ENCODE measurements at regions not wholly inside any gene's neighbourhood (a gene's known extent, or its start where the extent isn't known, plus 50 kb on each side); places are given as distances from the start of the nearest gene placed in this dataset.

DNA sequence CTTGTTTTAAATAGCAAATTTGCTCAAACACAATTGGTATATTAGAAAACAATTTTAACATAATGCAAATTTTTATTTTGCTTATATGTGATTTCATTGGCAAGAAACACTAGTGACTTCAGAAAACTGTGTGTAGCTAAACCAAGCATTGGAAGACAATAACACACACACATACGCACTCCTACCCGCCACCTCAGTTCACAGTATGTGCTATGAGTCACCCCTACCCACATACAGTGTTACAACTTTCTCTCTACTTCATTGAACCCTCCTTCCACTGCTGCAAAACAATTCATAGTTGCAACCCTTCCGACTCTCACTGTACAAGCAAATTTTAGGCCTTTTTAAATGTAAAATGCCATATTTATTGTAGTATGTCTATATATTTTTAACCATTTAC, 119.9 kb upstream of the THSD7A start (continued):
- TF ChIP-seq, protein P1, sequence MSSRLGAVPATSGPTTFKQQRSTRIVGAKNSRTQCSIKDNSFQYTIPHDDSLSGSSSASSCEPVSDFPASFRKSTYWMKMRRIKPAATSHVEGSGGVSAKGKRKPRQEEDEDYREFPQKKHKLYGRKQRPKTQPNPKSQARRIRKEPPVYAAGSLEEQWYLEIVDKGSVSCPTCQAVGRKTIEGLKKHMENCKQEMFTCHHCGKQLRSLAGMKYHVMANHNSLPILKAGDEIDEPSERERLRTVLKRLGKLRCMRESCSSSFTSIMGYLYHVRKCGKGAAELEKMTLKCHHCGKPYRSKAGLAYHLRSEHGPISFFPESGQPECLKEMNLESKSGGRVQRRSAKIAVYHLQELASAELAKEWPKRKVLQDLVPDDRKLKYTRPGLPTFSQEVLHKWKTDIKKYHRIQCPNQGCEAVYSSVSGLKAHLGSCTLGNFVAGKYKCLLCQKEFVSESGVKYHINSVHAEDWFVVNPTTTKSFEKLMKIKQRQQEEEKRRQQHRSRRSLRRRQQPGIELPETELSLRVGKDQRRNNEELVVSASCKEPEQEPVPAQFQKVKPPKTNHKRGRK (CRISPR knock-in tag; IDR thresholded peaks at IDR 0.05): no peak

DNA sequence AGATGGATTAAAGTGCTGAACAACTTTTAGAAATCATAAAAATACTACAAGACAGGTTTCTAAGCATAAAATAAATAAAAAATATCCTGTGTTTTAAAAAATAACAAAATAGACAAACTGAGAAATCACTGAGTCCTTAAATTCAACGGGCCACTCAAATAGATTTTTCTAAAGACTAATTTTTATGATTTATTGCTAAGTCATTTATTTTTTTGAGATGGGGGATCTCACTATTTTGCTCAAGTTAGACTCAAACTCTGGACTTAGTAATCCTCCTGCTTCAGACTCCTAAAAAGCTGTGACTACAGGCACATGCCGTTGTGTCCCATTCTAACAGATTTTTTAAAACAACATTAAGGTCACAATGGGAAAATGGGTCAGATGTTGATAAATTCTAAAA, 121.0 kb upstream of the THSD7A start:
- WGBS (ENCODE audit: low lambda C conversion rate): 7% methylated on average over 2 of the region's 2 CpGs
- in situ Hi-C loops (cut with HindIII; ENCODE audit: extremely low pct_ligation_motif_present, low pct_unique_long_range_greater_than_20kb) (no loop called here), intact Hi-C loops (cut with micrococcal nuclease; ENCODE audit: unreplicated experiment) (no loop called here)
- no peak for FAIRE-seq
- H3K27me3 ChIP-seq (ENCODE audit: control insufficient read depth in 1 of 2, insufficient read depth in 2 of 2, low read length in 2 of 2): no peaks in the 10 kb centered on the region
- BruUV-seq (replicated peaks): no TSS peak
- H3K79me2 ChIP-seq (ENCODE audit: insufficient read depth, low read length): no peaks in the 10 kb centered on the region
- peaks cover 71% of the 10 kb centered on the region for H3K9me3 ChIP-seq (ENCODE audit: low read length)
- no peak overlapping the region for H3K9ac ChIP-seq (ENCODE audit: insufficient read depth, low read depth, low read length)
- no peak overlapping the region for H3K27ac ChIP-seq (ENCODE audit: extremely low read length, insufficient read depth, low read length)
- H3K4me2 ChIP-seq (ENCODE audit: low read depth, low read length): no peak overlapping the region
- TF ChIP-seq MATR3 (CRISPR knock-in tag; IDR thresholded peaks at IDR 0.05) (no peak), MAFK (conservative IDR thresholded peaks at IDR 0.05 in 1 of 2, IDR thresholded peaks at IDR 0.05 in 1 of 2; ENCODE audit: low read length in 2 of 2) (peak in 1 of 2 experiments; percentile 68; a peak in 3 of 4 replicates), MAFF (IDR thresholded peaks at IDR 0.05; ENCODE audit: low read depth, low read length) (peak; percentile 53)
- ATAC-seq: no peak
- H4K20me1 ChIP-seq (ENCODE audit: insufficient read depth, low read length): no peaks in the 10 kb centered on the region
- no peaks in the 10 kb centered on the region for H3K4me1 ChIP-seq (ENCODE audit: insufficient read depth, low read length)
- DNase-seq (ENCODE audit: low spot score): no peak
- H3K36me3 ChIP-seq (replicated peaks in 1 of 2; ENCODE audit: control insufficient read depth in 1 of 2, insufficient read depth in 2 of 2, low read length in 2 of 2): no peaks in the 10 kb centered on the region
- ChIA-PET CTCF (ENCODE audit: low intra/inter-chr PET ratio, low total read pairs) (no interaction called here), POLR2A (no interaction called here)
- H3K4me3 ChIP-seq (replicated peaks in 1 of 3; ENCODE audit: insufficient read depth in 1 of 3, low read depth in 2 of 3, low read length in 3 of 3): no peak overlapping the region
- no peak overlapping the region for H2AFZ ChIP-seq (ENCODE audit: low read length)

DNA sequence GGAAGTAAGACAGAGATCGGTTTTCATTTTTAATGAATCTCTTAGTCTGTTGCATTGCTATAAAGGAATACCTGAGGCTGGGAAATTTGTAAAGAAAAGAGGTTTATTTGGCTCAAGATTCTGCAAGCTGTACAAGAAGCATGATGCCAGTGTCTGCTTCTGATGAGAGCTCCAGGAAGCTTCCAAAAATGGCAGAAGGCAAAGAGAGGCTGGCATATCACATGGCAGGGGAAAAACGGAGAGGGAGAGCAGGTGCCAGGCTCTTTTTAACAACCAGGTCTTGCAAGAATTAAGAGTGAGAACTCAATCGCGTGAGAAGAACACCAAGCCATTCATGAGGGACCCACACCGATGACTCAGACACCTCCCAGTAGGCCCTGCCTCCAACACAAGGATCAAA, 125.0 kb upstream of the THSD7A start:
- WGBS (ENCODE audit: low lambda C conversion rate): 11% methylated on average over 5 of the region's 5 CpGs
- FAIRE-seq: no peak
- no peak overlapping the region for H3K4me2 ChIP-seq (ENCODE audit: low read depth, low read length)
- no peaks in the 10 kb centered on the region for H3K4me1 ChIP-seq (ENCODE audit: insufficient read depth, low read length)
- ATAC-seq: no peak
- no peak overlapping the region for H3K9ac ChIP-seq (ENCODE audit: insufficient read depth, low read depth, low read length)
- H3K27ac ChIP-seq (ENCODE audit: extremely low read length, insufficient read depth, low read length): no peak overlapping the region
- no peaks in the 10 kb centered on the region for H3K36me3 ChIP-seq (replicated peaks in 1 of 2; ENCODE audit: control insufficient read depth in 1 of 2, insufficient read depth in 2 of 2, low read length in 2 of 2)
- TF ChIP-seq BRD4 (CRISPR knock-in tag; IDR thresholded peaks at IDR 0.05) (no peak), ZNF674 (CRISPR knock-in tag; IDR thresholded peaks at IDR 0.05; ENCODE audit: low read depth) (no peak)
- no peaks in the 10 kb centered on the region for H4K20me1 ChIP-seq (ENCODE audit: insufficient read depth, low read length)
- DNase-seq (ENCODE audit: low spot score): no peak
- H3K4me3 ChIP-seq (replicated peaks in 1 of 3; ENCODE audit: insufficient read depth in 1 of 3, low read depth in 2 of 3, low read length in 3 of 3): no peak overlapping the region
- BruUV-seq (replicated peaks): no TSS peak
- in situ Hi-C loops (cut with HindIII; ENCODE audit: extremely low pct_ligation_motif_present, low pct_unique_long_range_greater_than_20kb) (no loop called here), intact Hi-C loops (cut with micrococcal nuclease; ENCODE audit: unreplicated experiment) (no loop called here)
- peaks cover 52% of the 10 kb centered on the region for H3K9me3 ChIP-seq (ENCODE audit: low read length)
- H3K79me2 ChIP-seq (ENCODE audit: insufficient read depth, low read length): no peaks in the 10 kb centered on the region
- H2AFZ ChIP-seq (ENCODE audit: low read length): no peak overlapping the region
- ChIA-PET CTCF (ENCODE audit: low intra/inter-chr PET ratio, low total read pairs) (no interaction called here), POLR2A (no interaction called here)
- H3K27me3 ChIP-seq (ENCODE audit: control insufficient read depth in 1 of 2, insufficient read depth in 2 of 2, low read length in 2 of 2): no peaks in the 10 kb centered on the region

Measured in HepG2 (cell line).